Thyroid gland (tissue), 4 donors: ENCODE measurements at regions not wholly inside any gene's neighbourhood (a gene's known extent, or its start where the extent isn't known, plus 50 kb on each side); places are given as distances from the start of the nearest gene placed in this dataset.

Source experiments
- CTCF ChIP-seq, 6 experiments: fragments of 200-600 bp in 3 of 6; fragments of 450-650 bp in 3 of 6; sonication (generic) in 3 of 6; IDR thresholded peaks; one replicate each; pipeline ENCODE4 v1.5.1; 2016 to 2019; ENCODE audit warnings: antibody characterized with exemption in 6 of 6, mild to moderate bottlenecking in 2 of 6, inconsistent platforms in 1 of 6, moderate library complexity in 1 of 6
- POLR2A ChIP-seq, 2 donors: fragments of 450-650 bp; IDR thresholded peaks; one replicate each; pipeline ENCODE4 v1.6.1; 2017; ENCODE audit warnings: antibody characterized with exemption in 2 of 2, mild to moderate bottlenecking in 2 of 2, moderate library complexity in 1 of 2

- TF ChIP-seq POLR2A (IDR thresholded peaks at IDR 0.05) (no peak), CTCF (IDR thresholded peaks at IDR 0.05) (no peak)
These were observed 232.8 kb upstream of the RASGEF1B start for GRCh38 chr4:81704461-81704860.
